ENCODE measurements at regions not wholly inside any gene's neighbourhood (a gene's known extent, or its start where the extent isn't known, plus 50 kb on each side); places are given as distances from the start of the nearest gene placed in this dataset.

- TF ChIP-seq SP7 (tag by site-specific recombination; IDR thresholded peaks at IDR 0.05) (no peak), CTCF (tag by site-specific recombination; IDR thresholded peaks at IDR 0.05) (no peak), ZBTB17 (tag by site-specific recombination; IDR thresholded peaks at IDR 0.05) (no peak)
Observed at GRCh38 chr15:77709135-77709886, 76.6 kb upstream of the LINGO1 start.

Measured in HEK293 (cell line).